22Rv1 (cell line): ENCODE measurements at regions not wholly inside any gene's neighbourhood (a gene's known extent, or its start where the extent isn't known, plus 50 kb on each side); places are given as distances from the start of the nearest gene placed in this dataset.
"Not testable (repeated sequence)": the region's sequence is repeated elsewhere in the genome, so short reads cannot be mapped to it uniquely, and the experiment has no call there.

Source experiments
- H3K27ac ChIP-seq: fragments of 450-650 bp; 2 replicates; pipeline ENCODE4 v1.5.1; 2017
- CTCF ChIP-seq: fragments of 450-650 bp; IDR thresholded peaks from 2 replicates; pipeline ENCODE4 v1.5.1; 2017; ENCODE audit warnings: mild to moderate bottlenecking
- ZFX ChIP-seq: fragments of 450-650 bp; IDR thresholded peaks from 2 replicates; pipeline ENCODE4 v1.6.1; 2017; ENCODE audit warnings: antibody characterized with exemption, borderline replicate concordance

GRCh38 chrX:54615109-54615508 is 85.1 kb downstream of the GNL3L start:
- no peak for TF ChIP-seq ZFX
- TF ChIP-seq CTCF: no peak
- H3K27ac ChIP-seq: no peak overlapping the region

- no peak for TF ChIP-seq CTCF
- TF ChIP-seq ZFX: no peak
- H3K27ac ChIP-seq: no peak overlapping the region
These were observed 103.6 kb downstream of the GNL3L start for GRCh38 chrX:54633641-54634040.

DNA sequence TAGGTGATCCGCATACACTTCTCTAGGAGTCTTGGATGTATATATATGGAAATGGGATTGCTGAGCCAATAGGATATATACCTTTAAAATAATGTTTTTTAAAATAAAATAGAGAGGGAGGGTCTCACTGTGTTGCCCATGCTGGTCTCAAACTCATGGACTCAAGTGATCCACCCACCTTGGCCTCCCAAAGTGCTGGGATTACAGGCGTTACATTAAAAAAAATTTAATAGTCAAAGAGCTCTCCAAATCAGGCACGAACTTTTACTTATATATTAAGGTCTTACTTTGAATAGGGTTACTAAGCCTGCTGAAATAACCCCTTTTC is 109.0 kb downstream of the GNL3L start:
- H3K27ac ChIP-seq: peak overlapping the region; percentile 87
- TF ChIP-seq ZFX (no peak), CTCF (no peak)

DNA sequence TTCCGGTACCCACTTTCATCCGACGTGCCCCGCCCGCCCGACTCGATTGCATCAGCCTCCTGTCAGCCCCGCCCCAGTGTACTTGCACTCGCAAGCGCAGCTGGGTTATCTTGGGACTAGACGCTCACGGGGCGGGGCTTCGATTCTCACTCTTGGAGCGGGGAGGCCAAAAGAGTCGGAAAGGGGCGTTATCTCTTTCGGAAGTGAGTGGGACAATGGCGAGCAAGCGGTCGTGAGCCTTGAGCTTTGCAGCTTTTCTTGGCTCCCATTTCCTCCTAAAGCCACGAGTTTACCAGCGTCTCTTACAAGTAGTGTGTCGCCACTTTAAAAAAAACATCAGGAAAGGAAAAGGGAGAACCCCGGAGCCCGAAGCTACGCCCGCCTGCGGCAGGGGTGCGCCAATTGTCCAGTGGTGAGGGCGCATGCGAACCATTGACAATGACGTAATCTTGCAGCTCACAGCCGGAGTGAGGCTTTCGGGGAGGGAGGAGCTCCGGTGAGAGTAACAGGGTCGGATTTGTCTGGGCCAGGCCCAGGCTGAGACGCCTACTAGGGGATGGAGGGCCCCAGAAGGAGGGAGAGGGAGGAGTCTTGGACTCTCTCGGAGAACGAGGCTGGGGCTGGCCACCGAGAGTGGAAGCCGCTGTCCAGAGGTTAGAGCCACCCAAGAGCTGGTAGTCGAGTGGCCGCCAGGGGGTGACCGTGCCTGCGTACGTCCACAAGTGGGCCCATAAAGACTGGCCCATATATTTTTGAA is 109.5 kb downstream of the GNL3L start:
- TF ChIP-seq CTCF: peak; percentile 68
- no peak for TF ChIP-seq ZFX
- H3K27ac ChIP-seq: peak overlapping the region; percentile 87

- peak; percentile 28 for TF ChIP-seq CTCF
- TF ChIP-seq ZFX: no peak
- peak overlapping the region; percentile 87 for H3K27ac ChIP-seq
These were observed 110.2 kb downstream of the GNL3L start for GRCh38 chrX:54640103-54640690.

DNA sequence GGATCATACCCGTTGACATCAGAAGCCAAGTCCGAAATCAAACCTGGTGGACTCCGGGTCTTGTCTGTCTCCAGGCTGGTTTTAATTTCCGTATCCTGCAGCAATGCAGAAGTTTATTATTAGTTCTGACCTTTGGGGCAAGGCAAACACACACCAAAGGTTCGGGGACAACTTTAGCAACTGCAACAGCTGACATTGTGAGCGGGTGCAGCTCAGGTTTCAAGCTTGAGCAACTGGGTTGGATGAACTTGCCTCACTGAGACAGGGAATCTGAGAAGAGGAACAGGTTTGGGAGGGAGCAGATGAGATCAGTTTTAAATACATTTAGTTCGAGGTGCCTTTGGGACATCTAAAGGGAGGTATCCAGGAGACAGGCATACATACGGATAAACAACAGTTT is 110.7 kb downstream of the GNL3L start:
- TF ChIP-seq ZFX (no peak), CTCF (no peak)
- H3K27ac ChIP-seq: peak overlapping the region; percentile 87

- TF ChIP-seq ZFX (no peak), CTCF (no peak)
- H3K27ac ChIP-seq: peak overlapping the region; percentile 87
These were observed 111.5 kb downstream of the GNL3L start for GRCh38 chrX:54641530-54641929.

DNA sequence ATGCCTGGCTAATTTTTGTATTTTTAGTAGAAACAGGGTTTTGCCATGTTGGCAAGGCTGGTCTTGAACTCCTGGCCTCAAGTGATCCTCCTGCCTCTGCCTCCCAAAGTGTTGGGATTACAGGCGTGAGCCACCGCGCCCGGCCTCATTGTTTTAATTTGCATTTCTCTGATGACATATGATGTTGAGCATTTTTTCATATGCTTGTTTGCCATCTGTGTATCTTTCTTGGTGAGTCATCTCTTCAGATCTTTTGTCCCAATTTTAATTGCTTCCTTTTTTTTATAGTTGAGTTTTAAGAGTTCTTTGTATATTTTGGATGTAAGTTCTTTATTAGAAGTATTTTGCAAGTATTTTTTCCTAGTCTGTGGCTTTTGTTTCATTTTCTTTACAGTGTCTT is 117.6 kb downstream of the GNL3L start:
- H3K27ac ChIP-seq: not testable (repeated sequence)
